ENCODE measurements at regions not wholly inside any gene's neighbourhood (a gene's known extent, or its start where the extent isn't known, plus 50 kb on each side); places are given as distances from the start of the nearest gene placed in this dataset.

GRCh38 chrX:116298956-116299355 is 128.4 kb downstream of the AGTR2 start:
- TF ChIP-seq CTCF (IDR thresholded peaks at IDR 0.05; ENCODE audit: extremely low read depth in 1 of 2, insufficient read depth in 1 of 2, low read depth in 1 of 2, low read length in 2 of 2) (no peak), MAX (IDR thresholded peaks at IDR 0.05; ENCODE audit: insufficient read depth, insufficient read length) (no peak)

Measured in endothelial cell of umbilical vein (primary cell).